ENCODE measurements at regions not wholly inside any gene's neighbourhood (a gene's known extent, or its start where the extent isn't known, plus 50 kb on each side); places are given as distances from the start of the nearest gene placed in this dataset.

DNA sequence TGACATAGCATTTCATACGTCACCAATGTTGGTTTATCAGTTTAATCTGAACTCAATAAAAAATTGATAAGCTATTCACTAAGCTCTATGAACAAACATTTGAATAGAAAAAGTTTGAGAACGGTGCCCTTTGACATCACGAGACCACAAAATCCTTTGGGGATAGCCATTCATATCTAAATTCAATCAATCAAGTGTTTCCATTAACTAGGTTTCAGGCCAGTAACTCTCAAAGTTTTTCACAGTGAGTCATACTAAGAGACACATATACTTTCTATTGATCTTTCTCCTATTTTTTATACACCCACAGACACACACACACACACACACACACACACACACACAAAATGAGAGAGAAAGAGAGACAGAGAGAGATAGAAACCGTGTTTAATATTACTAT, 235.4 kb upstream of the SNX7 start:
- no peak for DNase-seq (ENCODE audit: low spot score)
- TF ChIP-seq, protein P1, sequence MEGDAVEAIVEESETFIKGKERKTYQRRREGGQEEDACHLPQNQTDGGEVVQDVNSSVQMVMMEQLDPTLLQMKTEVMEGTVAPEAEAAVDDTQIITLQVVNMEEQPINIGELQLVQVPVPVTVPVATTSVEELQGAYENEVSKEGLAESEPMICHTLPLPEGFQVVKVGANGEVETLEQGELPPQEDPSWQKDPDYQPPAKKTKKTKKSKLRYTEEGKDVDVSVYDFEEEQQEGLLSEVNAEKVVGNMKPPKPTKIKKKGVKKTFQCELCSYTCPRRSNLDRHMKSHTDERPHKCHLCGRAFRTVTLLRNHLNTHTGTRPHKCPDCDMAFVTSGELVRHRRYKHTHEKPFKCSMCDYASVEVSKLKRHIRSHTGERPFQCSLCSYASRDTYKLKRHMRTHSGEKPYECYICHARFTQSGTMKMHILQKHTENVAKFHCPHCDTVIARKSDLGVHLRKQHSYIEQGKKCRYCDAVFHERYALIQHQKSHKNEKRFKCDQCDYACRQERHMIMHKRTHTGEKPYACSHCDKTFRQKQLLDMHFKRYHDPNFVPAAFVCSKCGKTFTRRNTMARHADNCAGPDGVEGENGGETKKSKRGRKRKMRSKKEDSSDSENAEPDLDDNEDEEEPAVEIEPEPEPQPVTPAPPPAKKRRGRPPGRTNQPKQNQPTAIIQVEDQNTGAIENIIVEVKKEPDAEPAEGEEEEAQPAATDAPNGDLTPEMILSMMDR (IDR thresholded peaks at IDR 0.05; ENCODE audit: borderline replicate concordance, control extremely low read depth, extremely low read depth, insufficient read depth, missing control alignments) = no peak
- in situ Hi-C loops (cut with MboI; ENCODE audit: low sequenced_read_pairs, unreplicated experiment) = no loop called here

- in situ Hi-C loops (cut with MboI; ENCODE audit: low sequenced_read_pairs, unreplicated experiment) = no loop called here
- no peak for DNase-seq (ENCODE audit: low spot score)
- TF ChIP-seq, protein P1 (IDR thresholded peaks at IDR 0.05; ENCODE audit: borderline replicate concordance, control extremely low read depth, extremely low read depth, insufficient read depth, missing control alignments) = no peak
Observed at GRCh38 chr1:98422816-98423215, 238.7 kb upstream of the SNX7 start.

- TF ChIP-seq, protein P1 (IDR thresholded peaks at IDR 0.05; ENCODE audit: borderline replicate concordance, control extremely low read depth, extremely low read depth, insufficient read depth, missing control alignments) = no peak
- in situ Hi-C loops (cut with MboI; ENCODE audit: low sequenced_read_pairs, unreplicated experiment) = no loop called here
- no peak for DNase-seq (ENCODE audit: low spot score)
Observed at GRCh38 chr1:98421085-98421435, 240.5 kb upstream of the SNX7 start.

GRCh38 chr1:98420376-98421084, 241.0 kb upstream of the SNX7 start:
- in situ Hi-C loops (cut with MboI; ENCODE audit: low sequenced_read_pairs, unreplicated experiment) = no loop called here
- TF ChIP-seq, protein P1 (IDR thresholded peaks at IDR 0.05; ENCODE audit: borderline replicate concordance, control extremely low read depth, extremely low read depth, insufficient read depth, missing control alignments) = no peak
- DNase-seq (ENCODE audit: low spot score) = no peak

DNA sequence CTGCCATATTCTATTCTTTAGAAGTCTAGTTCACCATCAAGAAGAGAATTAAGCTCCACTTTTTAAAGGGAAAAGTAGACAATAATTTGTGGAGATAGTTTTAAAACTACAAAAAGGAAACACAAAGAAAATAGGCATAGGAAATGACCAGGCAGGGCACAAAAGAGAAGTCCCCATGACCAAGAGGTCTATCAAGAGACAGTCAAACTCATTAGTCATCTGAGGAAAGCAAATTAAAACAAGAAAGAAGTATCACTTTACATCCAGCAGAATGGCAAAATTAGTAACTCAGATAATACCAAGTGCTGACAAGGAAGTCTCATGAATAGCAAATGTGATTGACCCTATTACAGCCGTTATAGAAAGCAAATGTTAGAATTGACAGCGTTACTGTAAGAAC, 243.7 kb upstream of the SNX7 start:
- DNase-seq (ENCODE audit: low spot score) = no peak
- TF ChIP-seq, protein P1 (IDR thresholded peaks at IDR 0.05; ENCODE audit: borderline replicate concordance, control extremely low read depth, extremely low read depth, insufficient read depth, missing control alignments) = no peak

DNA sequence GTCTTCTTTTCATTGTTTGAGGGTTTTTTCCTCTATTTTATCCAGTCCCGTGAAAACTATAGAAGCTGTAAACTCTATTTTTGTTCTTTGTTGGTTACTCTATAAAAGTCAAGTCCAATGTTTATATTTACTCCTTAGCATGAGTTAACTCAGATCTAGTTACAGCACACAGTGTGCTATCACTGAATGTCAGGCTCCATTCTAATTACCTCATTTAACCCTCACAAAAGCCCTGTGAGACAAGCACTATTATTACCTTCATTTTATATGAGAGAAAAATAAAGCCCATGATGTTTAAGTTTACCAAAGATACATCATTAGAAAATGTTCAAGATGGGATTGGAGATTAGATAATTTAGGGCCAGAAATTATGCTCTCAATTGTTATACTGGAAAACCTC, 251.4 kb upstream of the SNX7 start:
- in situ Hi-C loops (cut with MboI; ENCODE audit: low sequenced_read_pairs, unreplicated experiment) = no loop called here

More for the DNA sequence above, 243.7 kb upstream of the SNX7 start:
- in situ Hi-C loops (cut with MboI; ENCODE audit: low sequenced_read_pairs, unreplicated experiment) = no loop called here

More for the DNA sequence above, 251.4 kb upstream of the SNX7 start:
- DNase-seq (ENCODE audit: low spot score) = no peak
- TF ChIP-seq, protein P1 (IDR thresholded peaks at IDR 0.05; ENCODE audit: borderline replicate concordance, control extremely low read depth, extremely low read depth, insufficient read depth, missing control alignments) = no peak

All from GM13976 (cell line).